ENCODE measurements at regions not wholly inside any gene's neighbourhood (a gene's known extent, or its start where the extent isn't known, plus 50 kb on each side); places are given as distances from the start of the nearest gene placed in this dataset.

GRCh38 chr10:130637089-130637676 is 501.0 kb downstream of the GLRX3 start:
- no peak for DNase-seq

GRCh38 chr10:130638991-130639390 is 502.8 kb downstream of the GLRX3 start:
- no peak for DNase-seq

GRCh38 chr10:130642926-130643325 is 506.7 kb downstream of the GLRX3 start:
- DNase-seq, result no peak

- no peak for DNase-seq
These were observed 511.1 kb downstream of the GLRX3 start for GRCh38 chr10:130647341-130647740.

- no peak for DNase-seq
These were observed 512.6 kb downstream of the GLRX3 start for GRCh38 chr10:130648807-130649206.

- no peak for DNase-seq
These were observed 516.4 kb downstream of the GLRX3 start for GRCh38 chr10:130652544-130652943.

- DNase-seq, result no peak
These were observed 516.9 kb downstream of the GLRX3 start for GRCh38 chr10:130652964-130653578.

GRCh38 chr10:130654726-130655125 is 518.5 kb downstream of the GLRX3 start:
- no peak for DNase-seq

GRCh38 chr10:130655313-130656186 is 519.4 kb downstream of the GLRX3 start:
- no peak for DNase-seq

GRCh38 chr10:130656187-130656575 is 520.0 kb downstream of the GLRX3 start:
- DNase-seq, result no peak

- DNase-seq, result no peak
These were observed 520.5 kb downstream of the GLRX3 start for GRCh38 chr10:130656582-130657133.

- DNase-seq, result no peak
These were observed 522.6 kb downstream of the GLRX3 start for GRCh38 chr10:130658687-130659290.

- no peak for DNase-seq
These were observed 523.3 kb downstream of the GLRX3 start for GRCh38 chr10:130659528-130659927.

GRCh38 chr10:130660266-130660665 is 524.1 kb downstream of the GLRX3 start:
- DNase-seq, result no peak

- no peak for DNase-seq
These were observed 525.2 kb downstream of the GLRX3 start for GRCh38 chr10:130661419-130661818.

GRCh38 chr10:130662775-130663174 is 526.6 kb downstream of the GLRX3 start:
- no peak for DNase-seq

GRCh38 chr10:130664526-130664925 is 528.3 kb downstream of the GLRX3 start:
- DNase-seq, result no peak

- DNase-seq, result no peak
These were observed 530.0 kb downstream of the GLRX3 start for GRCh38 chr10:130666215-130666614.

- no peak for DNase-seq
These were observed 550.6 kb downstream of the GLRX3 start for GRCh38 chr10:130686689-130687300.

GRCh38 chr10:130687566-130687965 is 551.4 kb downstream of the GLRX3 start:
- DNase-seq, result no peak

- DNase-seq, result no peak
These were observed 553.8 kb downstream of the GLRX3 start for GRCh38 chr10:130689743-130690626.

GRCh38 chr10:130691776-130692175 is 555.6 kb downstream of the GLRX3 start:
- no peak for DNase-seq
